Nephron progenitor cell (in vitro differentiated cells): ENCODE measurements at regions not wholly inside any gene's neighbourhood (a gene's known extent, or its start where the extent isn't known, plus 50 kb on each side); places are given as distances from the start of the nearest gene placed in this dataset.
"Not testable (repeated sequence)": the region's sequence is repeated elsewhere in the genome, so short reads cannot be mapped to it uniquely, and the experiment has no call there.

ENCODE experiments used
- DNase-seq: peaks from one replicate; pipeline ENCODE4 v3.0.0; 2021
- H3K27ac Mint-ChIP-seq: 2 replicates; pipeline ENCODE4 v1.8.0; 2021; ENCODE audit warnings: mild to moderate bottlenecking, moderate library complexity, mixed read lengths
- H3K27me3 Mint-ChIP-seq: 2 replicates; pipeline ENCODE4 v1.8.0; 2021; ENCODE audit warnings: mild to moderate bottlenecking, low read depth, mixed read lengths; ENCODE audit not compliant: poor library complexity
- H3K36me3 Mint-ChIP-seq: 2 replicates; pipeline ENCODE4 v1.8.0; 2021; ENCODE audit warnings: low read depth, mixed read lengths
- H3K4me1 Mint-ChIP-seq: 2 replicates; pipeline ENCODE4 v1.8.0; 2021; ENCODE audit warnings: mixed read lengths
- H3K4me3 Mint-ChIP-seq: 2 replicates; pipeline ENCODE4 v1.8.0; 2021; ENCODE audit warnings: mild to moderate bottlenecking, moderate library complexity, mixed read lengths
- H3K9me3 Mint-ChIP-seq: 2 replicates; pipeline ENCODE4 v1.8.0; 2021; ENCODE audit warnings: mild to moderate bottlenecking, moderate library complexity, mixed read lengths
- TF ChIP-seq, protein P1 (sequence below): fragments of 200-600 bp; sonication (generic); IDR thresholded peaks from 2 replicates; pipeline ENCODE4 v1.5.0; 2021; ENCODE audit warnings: antibody characterized with exemption

DNA sequence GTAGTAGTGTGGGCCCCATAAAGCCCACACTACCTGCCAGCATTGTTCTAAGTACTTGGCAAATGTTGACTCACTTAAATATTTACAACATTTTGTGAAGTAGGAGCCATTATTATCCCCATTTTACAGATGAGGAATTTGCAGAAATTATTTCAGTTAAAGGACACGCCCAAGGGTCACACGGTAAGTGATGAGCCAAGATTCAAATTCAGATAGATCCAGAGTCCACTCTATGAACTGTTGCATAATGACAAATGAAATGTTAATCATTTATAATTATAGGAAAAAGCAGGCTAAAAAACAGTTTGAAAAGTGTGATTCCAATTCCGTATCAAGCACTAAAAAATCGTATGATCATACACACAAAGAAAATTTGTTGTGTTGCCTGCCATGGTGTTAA lies 108.4 kb downstream of the MDH1 start:
- TF ChIP-seq, protein P1, sequence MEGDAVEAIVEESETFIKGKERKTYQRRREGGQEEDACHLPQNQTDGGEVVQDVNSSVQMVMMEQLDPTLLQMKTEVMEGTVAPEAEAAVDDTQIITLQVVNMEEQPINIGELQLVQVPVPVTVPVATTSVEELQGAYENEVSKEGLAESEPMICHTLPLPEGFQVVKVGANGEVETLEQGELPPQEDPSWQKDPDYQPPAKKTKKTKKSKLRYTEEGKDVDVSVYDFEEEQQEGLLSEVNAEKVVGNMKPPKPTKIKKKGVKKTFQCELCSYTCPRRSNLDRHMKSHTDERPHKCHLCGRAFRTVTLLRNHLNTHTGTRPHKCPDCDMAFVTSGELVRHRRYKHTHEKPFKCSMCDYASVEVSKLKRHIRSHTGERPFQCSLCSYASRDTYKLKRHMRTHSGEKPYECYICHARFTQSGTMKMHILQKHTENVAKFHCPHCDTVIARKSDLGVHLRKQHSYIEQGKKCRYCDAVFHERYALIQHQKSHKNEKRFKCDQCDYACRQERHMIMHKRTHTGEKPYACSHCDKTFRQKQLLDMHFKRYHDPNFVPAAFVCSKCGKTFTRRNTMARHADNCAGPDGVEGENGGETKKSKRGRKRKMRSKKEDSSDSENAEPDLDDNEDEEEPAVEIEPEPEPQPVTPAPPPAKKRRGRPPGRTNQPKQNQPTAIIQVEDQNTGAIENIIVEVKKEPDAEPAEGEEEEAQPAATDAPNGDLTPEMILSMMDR = no peak
- no peaks in the 10 kb centered on the region for H3K4me1 Mint-ChIP-seq
- no peaks in the 10 kb centered on the region for H3K36me3 Mint-ChIP-seq
- peaks cover 3% of the 10 kb centered on the region for H3K9me3 Mint-ChIP-seq
- no peak for DNase-seq
- no peak overlapping the region for H3K4me3 Mint-ChIP-seq
- H3K27ac Mint-ChIP-seq = no peak overlapping the region
- H3K27me3 Mint-ChIP-seq = no peaks in the 10 kb centered on the region

- Mint-ChIP-seq H3K27me3 (no peaks in the 10 kb centered on the region), H3K4me1 (no peaks in the 10 kb centered on the region), H3K27ac (peak overlapping the region; percentile 5), H3K4me3 (no peak overlapping the region), H3K9me3 (peaks cover 7% of the 10 kb centered on the region), H3K36me3 (no peaks in the 10 kb centered on the region)
- no peak for DNase-seq
- TF ChIP-seq, protein P1 = no peak
Observed at GRCh38 chr2:63698786-63699548, 110.2 kb downstream of the MDH1 start.

DNA sequence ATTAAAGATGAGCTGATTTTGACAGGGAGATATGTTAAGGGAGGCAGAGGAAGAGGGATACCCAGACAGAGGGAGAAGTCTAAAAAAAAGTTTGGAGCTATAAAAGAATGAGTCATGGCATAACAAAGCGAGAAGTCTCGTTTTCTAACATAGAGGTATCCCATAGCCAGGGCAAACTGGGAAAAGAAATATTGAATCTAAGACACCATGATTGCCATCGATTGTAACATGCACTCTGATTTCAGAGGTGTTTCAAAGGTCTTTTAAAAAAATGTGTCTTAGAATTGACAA lies 110.7 kb downstream of the MDH1 start:
- TF ChIP-seq, protein P1 = no peak
- H3K4me1 Mint-ChIP-seq = no peaks in the 10 kb centered on the region
- H3K4me3 Mint-ChIP-seq = no peak overlapping the region
- H3K36me3 Mint-ChIP-seq = no peaks in the 10 kb centered on the region
- DNase-seq = no peak
- H3K27ac Mint-ChIP-seq = peak overlapping the region; percentile 5
- H3K9me3 Mint-ChIP-seq = peaks cover 8% of the 10 kb centered on the region
- no peaks in the 10 kb centered on the region for H3K27me3 Mint-ChIP-seq

DNA sequence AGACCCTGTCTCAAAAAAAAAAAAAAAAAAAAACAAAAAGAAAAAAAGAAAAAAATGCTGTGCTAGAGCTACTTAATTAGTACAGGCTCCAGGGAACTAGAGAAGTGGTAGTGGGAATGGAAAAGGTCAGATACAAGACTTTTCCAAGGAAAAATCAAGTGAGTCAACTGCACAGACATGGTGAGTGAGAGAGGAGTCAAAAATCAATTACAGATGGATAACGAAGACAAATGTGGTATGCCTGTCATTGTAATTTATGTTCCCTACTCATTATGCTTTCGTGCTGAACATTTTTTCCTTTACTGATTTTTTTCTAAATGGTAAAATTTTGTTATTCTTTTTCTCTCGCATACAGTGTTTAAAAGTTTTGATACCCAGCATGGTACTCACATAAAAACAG lies 111.5 kb downstream of the MDH1 start:
- Mint-ChIP-seq H3K4me3 (no peak overlapping the region), H3K36me3 (no peaks in the 10 kb centered on the region), H3K27ac (no peak overlapping the region), H3K4me1 (no peaks in the 10 kb centered on the region), H3K9me3 (peaks cover 16% of the 10 kb centered on the region), H3K27me3 (no peaks in the 10 kb centered on the region)
- TF ChIP-seq, protein P1 = no peak
- DNase-seq = no peak

DNA sequence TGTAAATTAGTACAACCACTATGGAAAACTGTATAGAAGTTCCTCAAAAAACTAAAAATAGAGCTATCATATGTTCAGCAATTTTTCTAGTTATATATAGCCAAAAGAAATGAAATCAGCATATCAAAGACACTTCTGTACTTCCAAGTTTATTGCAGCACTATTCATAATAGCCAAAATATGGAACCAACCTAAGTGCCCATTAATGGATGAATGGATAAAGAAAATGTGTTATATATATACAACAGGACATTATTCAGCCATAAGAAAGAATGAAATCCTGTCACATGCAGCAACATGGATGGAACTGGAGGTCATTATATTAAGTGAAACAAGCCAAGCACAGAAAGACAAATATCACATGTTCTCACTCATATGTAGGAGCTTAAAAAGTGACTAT lies 112.6 kb downstream of the MDH1 start:
- Mint-ChIP-seq H3K27ac (no peak overlapping the region), H3K36me3 (no peaks in the 10 kb centered on the region), H3K4me1 (no peaks in the 10 kb centered on the region), H3K4me3 (no peak overlapping the region), H3K9me3 (peaks cover 24% of the 10 kb centered on the region), H3K27me3 (no peaks in the 10 kb centered on the region)
- TF ChIP-seq, protein P1 = no peak
- no peak for DNase-seq

- not testable (repeated sequence) for H3K27ac Mint-ChIP-seq, H3K4me1 Mint-ChIP-seq, H3K27me3 Mint-ChIP-seq, DNase-seq, H3K36me3 Mint-ChIP-seq, H3K4me3 Mint-ChIP-seq
- peaks cover 54% of the 10 kb centered on the region for H3K9me3 Mint-ChIP-seq
Observed at GRCh38 chr2:63706084-63706483, 117.3 kb downstream of the MDH1 start.
